Right forelimb (tissue), 1 donor: ENCODE measurements at regions not wholly inside any gene's neighbourhood (a gene's known extent, or its start where the extent isn't known, plus 50 kb on each side); places are given as distances from the start of the nearest gene placed in this dataset.

Source experiments
- DNase-seq: peaks from one replicate; pipeline ENCODE4 v3.0.0-alpha.2; 2018

- no peak for DNase-seq
These were observed 75.7 kb upstream of the CCDC112 start for GRCh38 chr5:115372146-115372545.

- no peak for DNase-seq
These were observed 73.1 kb upstream of the CCDC112 start for GRCh38 chr5:115369430-115370144.

- peak; percentile 56 for DNase-seq
These were observed 69.8 kb upstream of the CCDC112 start for GRCh38 chr5:115366223-115366622.

- no peak for DNase-seq
These were observed 67.4 kb upstream of the CCDC112 start for GRCh38 chr5:115363879-115364278.

GRCh38 chr5:115360046-115360685 is 63.7 kb upstream of the CCDC112 start:
- DNase-seq: no peak

GRCh38 chr5:115355767-115356381 is 59.4 kb upstream of the CCDC112 start:
- DNase-seq: no peak

- DNase-seq: no peak
These were observed 58.6 kb upstream of the CCDC112 start for GRCh38 chr5:115355095-115355494.

- no peak for DNase-seq
These were observed 57.8 kb upstream of the CCDC112 start for GRCh38 chr5:115354246-115354645.

- DNase-seq: no peak
These were observed 56.1 kb upstream of the CCDC112 start for GRCh38 chr5:115352571-115352970.

- no peak for DNase-seq
These were observed 55.1 kb upstream of the CCDC112 start for GRCh38 chr5:115351356-115352195.

- DNase-seq: no peak
These were observed 54.4 kb upstream of the CCDC112 start for GRCh38 chr5:115350894-115351293.

GRCh38 chr5:115349001-115349817 is 52.8 kb upstream of the CCDC112 start:
- DNase-seq: no peak

GRCh38 chr5:115348175-115348574 is 51.7 kb upstream of the CCDC112 start:
- no peak for DNase-seq
